Keratinocyte (primary cell): ENCODE measurements at regions not wholly inside any gene's neighbourhood (a gene's known extent, or its start where the extent isn't known, plus 50 kb on each side); places are given as distances from the start of the nearest gene placed in this dataset.

Experiments used
- DNase-seq: peaks from one replicate; pipeline ENCODE4 v3.0.0-alpha.2; 2011; ENCODE audit warnings: low read depth, missing footprints, low spot score
- FAIRE-seq: peaks from 2 replicates; lab custom pipeline; 2011; peaks lifted over from hg19 to GRCh38; lab: Jason Lieb, UNC
- H2AFZ ChIP-seq: 2 replicates; pipeline ENCODE4 v1.6.0; 2012; ENCODE audit warnings: low read length, control low read depth, inconsistent platforms; ENCODE audit not compliant: control insufficient read depth
- H3K27ac ChIP-seq: 2 replicates; pipeline ENCODE4 v1.5.1; 2011; ENCODE audit warnings: low read length; ENCODE audit not compliant: control insufficient read depth, insufficient read depth
- H3K27me3 ChIP-seq: 3 replicates; pipeline ENCODE4 v1.6.0; 2011; ENCODE audit warnings: low read length; ENCODE audit not compliant: control insufficient read depth, insufficient read depth; ENCODE audit errors: extremely low read depth
- H3K36me3 ChIP-seq, 2 experiments: 2 replicates in 1 of 2; 3 replicates in 1 of 2; pipeline ENCODE4 v1.5.1; 2011; ENCODE audit warnings: low read length in 2 of 2, mild to moderate bottlenecking in 1 of 2; ENCODE audit not compliant: control insufficient read depth in 2 of 2, insufficient read depth in 2 of 2; ENCODE audit errors: extremely low read depth in 1 of 2
- H3K4me1 ChIP-seq: 3 replicates; pipeline ENCODE4 v1.5.1; 2011; ENCODE audit warnings: low read length; ENCODE audit not compliant: control insufficient read depth, insufficient read depth; ENCODE audit errors: extremely low read depth
- H3K4me2 ChIP-seq: 3 replicates; pipeline ENCODE4 v1.6.0; 2011; ENCODE audit warnings: low read depth, low read length; ENCODE audit not compliant: control insufficient read depth, insufficient read depth; ENCODE audit errors: extremely low read depth
- H3K4me3 ChIP-seq, 3 experiments: fragments of 200-600 bp in 1 of 3; sonication (generic) in 1 of 3; 2 replicates in 2 of 3; 3 replicates in 1 of 3; pipeline ENCODE4 v1.5.1; 2011 to 2016; ENCODE audit warnings: low read length in 3 of 3, mild to moderate bottlenecking in 3 of 3, control low read depth in 2 of 3, inconsistent platforms in 1 of 3, low read depth in 1 of 3, mixed read lengths in 1 of 3, mixed run types in 1 of 3, moderate library complexity in 1 of 3; ENCODE audit not compliant: control insufficient read depth in 2 of 3, insufficient read depth in 2 of 3; ENCODE audit errors: extremely low read depth in 1 of 3
- H3K79me2 ChIP-seq: 2 replicates; pipeline ENCODE4 v1.6.0; 2012; ENCODE audit warnings: low read length; ENCODE audit not compliant: control insufficient read depth, insufficient read depth
- H3K9ac ChIP-seq: 3 replicates; pipeline ENCODE4 v1.6.0; 2011; ENCODE audit warnings: low read length; ENCODE audit not compliant: control insufficient read depth, insufficient read depth; ENCODE audit errors: extremely low read depth
- H3K9me1 ChIP-seq: 3 replicates; pipeline ENCODE4 v1.6.0; 2011; ENCODE audit warnings: low read length; ENCODE audit not compliant: control insufficient read depth, insufficient read depth; ENCODE audit errors: extremely low read depth
- H3K9me3 ChIP-seq: 2 replicates; pipeline ENCODE4 v1.5.1; 2012; ENCODE audit warnings: low read depth, low read length; ENCODE audit not compliant: control insufficient read depth
- H4K20me1 ChIP-seq: 3 replicates; pipeline ENCODE4 v1.6.0; 2011; ENCODE audit warnings: low read length; ENCODE audit not compliant: control insufficient read depth, insufficient read depth; ENCODE audit errors: extremely low read depth
- EZH2 ChIP-seq: IDR thresholded peaks from one replicate; pipeline ENCODE4 v1.6.1; 2012; ENCODE audit warnings: inconsistent platforms, mild to moderate bottlenecking, low read length, moderate library complexity
- dilution Hi-C: fragments of 300-500 bp; cut with MboI; formaldehyde crosslinking; loops from one replicate; pipeline ENCODE4 v1.7.0; 2020; ENCODE audit warnings: low sequenced_read_pairs; ENCODE audit not compliant: extremely low pct_ligation_motif_present
- TF ChIP-seq, protein P1 (sequence below), 3 experiments: IDR thresholded peaks in 1 of 3; conservative IDR thresholded peaks in 1 of 3; optimal IDR thresholded peaks in 1 of 3; 2 replicates in 2 of 3; 3 replicates in 1 of 3; pipeline versions ENCODE3 to v1.5.1; 2011; ENCODE audit warnings: low read length in 3 of 3, mild to moderate bottlenecking in 3 of 3, moderate library complexity in 2 of 3, control low read depth in 1 of 3, inconsistent platforms in 1 of 3; ENCODE audit not compliant: insufficient read depth in 2 of 3; ENCODE audit errors: extremely low read depth in 1 of 3

DNA sequence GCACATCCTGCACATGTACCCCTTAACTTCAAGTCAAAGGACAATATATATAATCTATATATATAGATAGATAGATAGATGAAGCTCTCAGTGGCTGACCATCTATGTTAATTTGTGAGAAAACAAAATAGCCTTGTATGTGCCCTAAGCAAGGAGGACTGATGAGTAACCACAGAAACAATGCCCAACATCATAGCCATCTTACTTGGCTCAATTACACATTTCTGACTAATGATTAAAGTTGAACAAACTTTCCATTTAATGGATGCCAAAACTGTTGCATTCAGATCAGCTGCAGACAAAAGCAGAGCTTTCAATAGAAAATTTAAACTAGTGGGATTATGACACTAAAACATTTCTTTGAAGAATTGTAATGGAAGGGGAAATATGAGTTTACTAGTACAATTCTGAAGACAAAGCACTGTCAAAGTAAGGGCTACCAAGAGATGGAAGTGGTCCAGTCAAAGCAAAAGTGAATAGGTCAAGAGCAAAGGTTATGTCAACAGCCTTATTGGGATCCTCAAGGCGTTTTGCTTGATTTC lies 1188.2 kb upstream of the RAG2 start:
- DNase-seq: no peak
- no peak overlapping the region for H2AFZ ChIP-seq
- H3K4me2 ChIP-seq: no peak overlapping the region
- no peaks in the 10 kb centered on the region for H3K9me1 ChIP-seq
- dilution Hi-C loops: no loop called here
- no peak for TF ChIP-seq EZH2
- TF ChIP-seq, protein P1, sequence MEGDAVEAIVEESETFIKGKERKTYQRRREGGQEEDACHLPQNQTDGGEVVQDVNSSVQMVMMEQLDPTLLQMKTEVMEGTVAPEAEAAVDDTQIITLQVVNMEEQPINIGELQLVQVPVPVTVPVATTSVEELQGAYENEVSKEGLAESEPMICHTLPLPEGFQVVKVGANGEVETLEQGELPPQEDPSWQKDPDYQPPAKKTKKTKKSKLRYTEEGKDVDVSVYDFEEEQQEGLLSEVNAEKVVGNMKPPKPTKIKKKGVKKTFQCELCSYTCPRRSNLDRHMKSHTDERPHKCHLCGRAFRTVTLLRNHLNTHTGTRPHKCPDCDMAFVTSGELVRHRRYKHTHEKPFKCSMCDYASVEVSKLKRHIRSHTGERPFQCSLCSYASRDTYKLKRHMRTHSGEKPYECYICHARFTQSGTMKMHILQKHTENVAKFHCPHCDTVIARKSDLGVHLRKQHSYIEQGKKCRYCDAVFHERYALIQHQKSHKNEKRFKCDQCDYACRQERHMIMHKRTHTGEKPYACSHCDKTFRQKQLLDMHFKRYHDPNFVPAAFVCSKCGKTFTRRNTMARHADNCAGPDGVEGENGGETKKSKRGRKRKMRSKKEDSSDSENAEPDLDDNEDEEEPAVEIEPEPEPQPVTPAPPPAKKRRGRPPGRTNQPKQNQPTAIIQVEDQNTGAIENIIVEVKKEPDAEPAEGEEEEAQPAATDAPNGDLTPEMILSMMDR (optimal IDR thresholded peaks at IDR 0.05 in 1 of 3, IDR thresholded peaks at IDR 0.05 in 1 of 3, conservative IDR thresholded peaks at IDR 0.05 in 1 of 3; ENCODE audit: extremely low read depth in 1 of 3, insufficient read depth in 2 of 3, low read length in 3 of 3): no peak
- no peaks in the 10 kb centered on the region for H3K9me3 ChIP-seq
- H3K4me3 ChIP-seq: no peak overlapping the region
- H3K79me2 ChIP-seq: no peaks in the 10 kb centered on the region
- H3K4me1 ChIP-seq: peaks cover 21% of the 10 kb centered on the region
- H3K27ac ChIP-seq: peak overlapping the region; percentile 36
- no peaks in the 10 kb centered on the region for H3K36me3 ChIP-seq
- no peak overlapping the region for H3K9ac ChIP-seq
- FAIRE-seq: peak; percentile 69
- no peaks in the 10 kb centered on the region for H4K20me1 ChIP-seq
- no peaks in the 10 kb centered on the region for H3K27me3 ChIP-seq

DNA sequence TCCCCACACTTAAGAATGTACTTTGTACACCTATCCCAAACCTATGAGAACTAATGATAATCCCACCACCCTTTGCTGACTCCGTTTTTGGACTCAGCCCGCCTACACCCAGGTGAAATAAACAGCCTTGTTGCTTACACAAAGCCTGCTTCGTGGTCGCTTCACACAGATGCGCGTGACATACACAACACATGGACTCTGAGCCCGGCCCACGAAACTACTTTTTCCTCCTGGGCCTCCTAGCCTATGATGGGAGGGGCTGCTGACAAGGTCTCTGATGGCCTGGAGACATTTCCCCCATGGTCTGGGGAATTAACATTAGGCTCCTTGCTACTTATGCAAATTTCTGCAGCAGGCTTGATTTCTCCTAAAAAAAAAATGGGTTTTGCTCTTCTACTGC lies 1176.4 kb upstream of the RAG2 start:
- no peak for FAIRE-seq
- dilution Hi-C loops: no loop called here
- no peak for TF ChIP-seq EZH2
- TF ChIP-seq, protein P1 (optimal IDR thresholded peaks at IDR 0.05 in 1 of 3, IDR thresholded peaks at IDR 0.05 in 1 of 3, conservative IDR thresholded peaks at IDR 0.05 in 1 of 3; ENCODE audit: extremely low read depth in 1 of 3, insufficient read depth in 2 of 3, low read length in 3 of 3): no peak

More for the DNA sequence above, 1176.4 kb upstream of the RAG2 start:
- H3K9me1 ChIP-seq: no peaks in the 10 kb centered on the region
- no peaks in the 10 kb centered on the region for H4K20me1 ChIP-seq
- no peak for DNase-seq
- H3K79me2 ChIP-seq: no peaks in the 10 kb centered on the region
- no peak overlapping the region for H3K27ac ChIP-seq
- no peak overlapping the region for H2AFZ ChIP-seq
- H3K36me3 ChIP-seq: no peaks in the 10 kb centered on the region
- H3K9me3 ChIP-seq: no peaks in the 10 kb centered on the region
- no peaks in the 10 kb centered on the region for H3K27me3 ChIP-seq
- no peak overlapping the region for H3K4me3 ChIP-seq
- no peaks in the 10 kb centered on the region for H3K4me1 ChIP-seq
- no peak overlapping the region for H3K4me2 ChIP-seq
- no peak overlapping the region for H3K9ac ChIP-seq
